Liver (tissue), 8 donors: ENCODE measurements at regions not wholly inside any gene's neighbourhood (a gene's known extent, or its start where the extent isn't known, plus 50 kb on each side); places are given as distances from the start of the nearest gene placed in this dataset.

Experiments used
- DNase-seq: peaks from one replicate; pipeline ENCODE4 v3.0.0-alpha.2; 2017; ENCODE audit warnings: low spot score
- H3K27ac ChIP-seq, 2 donors: one replicate each; pipeline ENCODE4 v1.7.0; 2013; ENCODE audit warnings: inconsistent platforms in 2 of 2, low read length in 2 of 2, control low read depth in 1 of 2, low read depth in 1 of 2, mild to moderate bottlenecking in 1 of 2
- H3K27me3 ChIP-seq, 4 donors: one replicate each; pipeline versions ENCODE4 v1.6.1 to v1.7.0; 2013; ENCODE audit warnings: low read length in 3 of 4, inconsistent platforms in 1 of 4, mild to moderate bottlenecking in 1 of 4, moderate library complexity in 1 of 4; ENCODE audit not compliant: control insufficient read depth in 4 of 4, insufficient read depth in 4 of 4
- H3K36me3 ChIP-seq, 4 donors: one replicate each; pipeline versions ENCODE4 v1.6.1 to v1.7.0; 2013; ENCODE audit warnings: low read length in 3 of 4, mild to moderate bottlenecking in 3 of 4, low read depth in 1 of 4, moderate library complexity in 1 of 4; ENCODE audit not compliant: control insufficient read depth in 4 of 4, insufficient read depth in 3 of 4
- H3K4me1 ChIP-seq, 4 donors: one replicate each; pipeline versions ENCODE4 v1.6.1 to v1.7.0; 2013; ENCODE audit warnings: low read length in 3 of 4, mild to moderate bottlenecking in 3 of 4, moderate library complexity in 1 of 4; ENCODE audit not compliant: control insufficient read depth in 4 of 4, insufficient read depth in 4 of 4
- H3K4me3 ChIP-seq, 3 donors: one replicate each; pipeline versions ENCODE4 v1.6.1 to v1.7.0; 2013; ENCODE audit warnings: low read length in 3 of 3, control low read depth in 1 of 3, low read depth in 1 of 3, mild to moderate bottlenecking in 1 of 3
- H3K9ac ChIP-seq, 2 donors: one replicate each; pipeline ENCODE4 v1.7.0; 2013; ENCODE audit warnings: low read length in 2 of 2, mild to moderate bottlenecking in 2 of 2, moderate library complexity in 2 of 2, control low read depth in 1 of 2, low read depth in 1 of 2
- H3K9me3 ChIP-seq, 4 donors: one replicate each; pipeline versions ENCODE4 v1.6.1 to v1.7.0; 2013; ENCODE audit warnings: low read length in 3 of 4; ENCODE audit not compliant: control insufficient read depth in 4 of 4
- CTCF ChIP-seq: fragments of 150-350 bp; IDR thresholded peaks from 2 replicates; pipeline ENCODE4 v1.5.1; 2017; ENCODE audit warnings: improper control_type of control experiment, low read depth, low read length; ENCODE audit not compliant: missing input control
- EGR1 ChIP-seq, 2 donors: IDR thresholded peaks; 2 replicates each; pipeline ENCODE4 v1.6.1; 2016 to 2018; ENCODE audit warnings: antibody characterized with exemption in 2 of 2, low read depth in 2 of 2
- FOXA1 ChIP-seq: IDR thresholded peaks from 2 replicates; pipeline ENCODE4 v1.6.1; 2016; ENCODE audit warnings: antibody characterized with exemption
- FOXA2 ChIP-seq: IDR thresholded peaks from 2 replicates; pipeline ENCODE4 v1.6.1; 2016; ENCODE audit warnings: antibody characterized with exemption
- GABPA ChIP-seq, 2 donors: IDR thresholded peaks in 1 of 2; conservative IDR thresholded peaks in 1 of 2; 2 replicates each; pipeline ENCODE4 v1.6.1; 2016; ENCODE audit warnings: antibody characterized with exemption in 2 of 2, mild to moderate bottlenecking in 1 of 2, moderate library complexity in 1 of 2
- HNF4A ChIP-seq, 2 donors: conservative IDR thresholded peaks; 2 replicates each; pipeline ENCODE4 v1.6.1; 2016; ENCODE audit warnings: antibody characterized with exemption in 2 of 2, mild to moderate bottlenecking in 2 of 2
- HNF4G ChIP-seq: IDR thresholded peaks from 2 replicates; pipeline ENCODE4 v1.6.1; 2016; ENCODE audit warnings: antibody characterized with exemption
- JUND ChIP-seq, 2 donors: IDR thresholded peaks; 2 replicates each; pipeline ENCODE4 v1.6.1; 2016; ENCODE audit warnings: antibody characterized with exemption in 2 of 2
- MAX ChIP-seq: IDR thresholded peaks from 2 replicates; pipeline ENCODE4 v1.6.1; 2016; ENCODE audit warnings: antibody characterized with exemption
- NR2F2 ChIP-seq: IDR thresholded peaks from 2 replicates; pipeline ENCODE4 v1.6.1; 2016; ENCODE audit warnings: antibody characterized with exemption
- RAD21 ChIP-seq, 2 donors: IDR thresholded peaks; 2 replicates each; pipeline ENCODE4 v1.6.1; 2016; ENCODE audit warnings: antibody characterized with exemption in 2 of 2, mild to moderate bottlenecking in 2 of 2
- REST ChIP-seq: IDR thresholded peaks from 2 replicates; pipeline ENCODE4 v1.6.1; 2016; ENCODE audit warnings: antibody characterized with exemption, mild to moderate bottlenecking
- RXRA ChIP-seq, 2 donors: IDR thresholded peaks; 2 replicates each; pipeline ENCODE4 v1.6.1; 2017 to 2018; ENCODE audit warnings: antibody characterized with exemption in 2 of 2, mild to moderate bottlenecking in 1 of 2
- SP1 ChIP-seq: IDR thresholded peaks from 2 replicates; pipeline ENCODE4 v1.6.1; 2018; ENCODE audit warnings: antibody characterized with exemption, mild to moderate bottlenecking
- TAF1 ChIP-seq: conservative IDR thresholded peaks from 2 replicates; pipeline ENCODE4 v1.6.1; 2016; ENCODE audit warnings: antibody characterized with exemption, mild to moderate bottlenecking
- YY1 ChIP-seq: IDR thresholded peaks from 2 replicates; pipeline ENCODE4 v1.6.1; 2016; ENCODE audit warnings: antibody characterized with exemption, mild to moderate bottlenecking
- WGBS: extraction: QIAGEN DNeasy Blood & Tissue Kit; methylation state at CpG from one replicate; pipeline ENCODE4 v1.1.7; 2013; 5-methylcytosine and 5-hydroxymethylcytosine counted together
- TF ChIP-seq, protein P1 (sequence below): IDR thresholded peaks from 2 replicates; pipeline ENCODE4 v1.6.1; 2016; ENCODE audit warnings: antibody characterized with exemption
- TF ChIP-seq, protein P2 (sequence below): IDR thresholded peaks from 2 replicates; pipeline ENCODE4 v1.6.1; 2016; ENCODE audit warnings: antibody characterized with exemption
- donor health status: healthy.
- donor health status: healthy.
- donor health status: healthy.
- donor health status: healthy.
- donor health status: healthy.

- DNase-seq = no peak
- Histone ChIP-seq H3K4me1 (peaks cover 0 to 5% (median 0%) of the 10 kb centered on the region in 4 donors), H3K27ac (no peak overlapping the region), H3K36me3 (no peaks in the 10 kb centered on the region), H3K9ac (no peak overlapping the region), H3K9me3 (no peaks in the 10 kb centered on the region), H3K27me3 (no peaks in the 10 kb centered on the region), H3K4me3 (no peak overlapping the region)
- 96% methylated on average over 1 of the region's 1 CpG for WGBS
- TF ChIP-seq EGR1 (IDR thresholded peaks at IDR 0.05; ENCODE audit: low read depth in 2 of 2) (no peak), RXRA (IDR thresholded peaks at IDR 0.05) (no peak), SP1 (no peak), REST (no peak), CTCF (no peak), RAD21 (IDR thresholded peaks at IDR 0.05) (no peak), NR2F2 (no peak), HNF4A (conservative IDR thresholded peaks at IDR 0.05) (no peak), YY1 (no peak), MAX (no peak), GABPA (IDR thresholded peaks at IDR 0.05 in 1 of 2, conservative IDR thresholded peaks at IDR 0.05 in 1 of 2) (no peak), JUND (IDR thresholded peaks at IDR 0.05) (no peak), TAF1 (no peak), FOXA2 (no peak), HNF4G (no peak), FOXA1 (no peak)
- TF ChIP-seq, protein P1, sequence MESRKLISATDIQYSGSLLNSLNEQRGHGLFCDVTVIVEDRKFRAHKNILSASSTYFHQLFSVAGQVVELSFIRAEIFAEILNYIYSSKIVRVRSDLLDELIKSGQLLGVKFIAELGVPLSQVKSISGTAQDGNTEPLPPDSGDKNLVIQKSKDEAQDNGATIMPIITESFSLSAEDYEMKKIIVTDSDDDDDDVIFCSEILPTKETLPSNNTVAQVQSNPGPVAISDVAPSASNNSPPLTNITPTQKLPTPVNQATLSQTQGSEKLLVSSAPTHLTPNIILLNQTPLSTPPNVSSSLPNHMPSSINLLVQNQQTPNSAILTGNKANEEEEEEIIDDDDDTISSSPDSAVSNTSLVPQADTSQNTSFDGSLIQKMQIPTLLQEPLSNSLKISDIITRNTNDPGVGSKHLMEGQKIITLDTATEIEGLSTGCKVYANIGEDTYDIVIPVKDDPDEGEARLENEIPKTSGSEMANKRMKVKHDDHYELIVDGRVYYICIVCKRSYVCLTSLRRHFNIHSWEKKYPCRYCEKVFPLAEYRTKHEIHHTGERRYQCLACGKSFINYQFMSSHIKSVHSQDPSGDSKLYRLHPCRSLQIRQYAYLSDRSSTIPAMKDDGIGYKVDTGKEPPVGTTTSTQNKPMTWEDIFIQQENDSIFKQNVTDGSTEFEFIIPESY = no peak
- TF ChIP-seq, protein P2, sequence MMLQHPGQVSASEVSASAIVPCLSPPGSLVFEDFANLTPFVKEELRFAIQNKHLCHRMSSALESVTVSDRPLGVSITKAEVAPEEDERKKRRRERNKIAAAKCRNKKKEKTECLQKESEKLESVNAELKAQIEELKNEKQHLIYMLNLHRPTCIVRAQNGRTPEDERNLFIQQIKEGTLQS = no peak
Measured at GRCh38 chr9:110086537-110086936, 121.4 kb downstream of the C9orf152 start.

DNA sequence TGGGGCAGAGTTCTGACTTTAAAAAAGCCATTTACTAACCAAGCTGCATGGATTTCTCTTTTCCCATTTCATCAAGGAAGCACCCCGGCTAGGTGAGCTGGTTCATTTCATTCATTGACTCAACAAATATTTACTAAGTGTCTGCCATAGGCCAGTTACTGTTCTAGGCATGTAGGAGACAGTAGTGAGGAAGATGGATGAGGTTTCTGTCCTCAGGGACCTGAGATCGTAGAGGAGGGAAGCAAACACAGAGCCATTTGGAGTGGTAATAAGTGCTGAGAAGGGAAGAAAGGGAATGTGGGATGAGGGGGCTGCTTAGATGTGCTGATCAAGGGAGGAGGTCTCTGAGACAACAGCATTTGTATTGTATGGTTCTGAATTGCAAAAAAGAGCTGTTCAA lies 120.4 kb downstream of the C9orf152 start:
- Histone ChIP-seq H3K36me3 (no peaks in the 10 kb centered on the region), H3K4me1 (peaks cover 0 to 5% (median 0%) of the 10 kb centered on the region in 4 donors), H3K27me3 (no peaks in the 10 kb centered on the region), H3K4me3 (no peak overlapping the region), H3K27ac (no peak overlapping the region), H3K9me3 (no peaks in the 10 kb centered on the region), H3K9ac (no peak overlapping the region)
- WGBS = 59% methylated on average over 2 of the region's 2 CpGs
- no peak for TF ChIP-seq GABPA (IDR thresholded peaks at IDR 0.05 in 1 of 2, conservative IDR thresholded peaks at IDR 0.05 in 1 of 2)
- TF ChIP-seq, protein P2 = no peak
- TF ChIP-seq REST = no peak
- TF ChIP-seq HNF4A (conservative IDR thresholded peaks at IDR 0.05) = no peak
- no peak for TF ChIP-seq TAF1
- no peak for TF ChIP-seq YY1
- no peak for TF ChIP-seq HNF4G
- no peak for TF ChIP-seq RXRA (IDR thresholded peaks at IDR 0.05)
- TF ChIP-seq NR2F2 = no peak
- TF ChIP-seq MAX = no peak
- TF ChIP-seq JUND (IDR thresholded peaks at IDR 0.05) = no peak
- no peak for DNase-seq
